Iris pigment epithelial cell (primary cell): ENCODE measurements at regions not wholly inside any gene's neighbourhood (a gene's known extent, or its start where the extent isn't known, plus 50 kb on each side); places are given as distances from the start of the nearest gene placed in this dataset.
"Not testable (repeated sequence)": the region's sequence is repeated elsewhere in the genome, so short reads cannot be mapped to it uniquely, and the experiment has no call there.

Source experiments
- DNase-seq: peaks from one replicate; pipeline ENCODE4 v3.0.0-alpha.2; 2011; ENCODE audit warnings: low read depth

GRCh38 chr4:28402751-28403150 is 1542.1 kb downstream of the STIM2 start:
- no peak for DNase-seq

GRCh38 chr4:28421221-28421620 is 1560.6 kb downstream of the STIM2 start:
- no peak for DNase-seq

- no peak for DNase-seq
These were observed 1565.6 kb downstream of the STIM2 start for GRCh38 chr4:28426251-28426650.

- peak; percentile 81 for DNase-seq
These were observed 1566.9 kb downstream of the STIM2 start for GRCh38 chr4:28427306-28428085.

GRCh38 chr4:28432348-28433025 is 1571.8 kb downstream of the STIM2 start:
- no peak for DNase-seq

GRCh38 chr4:28435314-28435713 is 1574.7 kb downstream of the STIM2 start:
- DNase-seq: no peak

GRCh38 chr4:28436191-28437080 is 1575.8 kb downstream of the STIM2 start:
- no peak for DNase-seq

- no peak for DNase-seq
These were observed 1582.7 kb downstream of the STIM2 start for GRCh38 chr4:28443371-28443770.

GRCh38 chr4:28443801-28444412 is 1583.3 kb downstream of the STIM2 start:
- no peak for DNase-seq

- peak; percentile 6 for DNase-seq
These were observed 1584.3 kb downstream of the STIM2 start for GRCh38 chr4:28444886-28445496.

GRCh38 chr4:28449085-28449484 is 1588.4 kb downstream of the STIM2 start:
- DNase-seq: no peak

GRCh38 chr4:28451346-28451745 is 1590.7 kb downstream of the STIM2 start:
- no peak for DNase-seq

- peak; percentile 13 for DNase-seq
These were observed 1602.4 kb downstream of the STIM2 start for GRCh38 chr4:28462766-28463700.

- no peak for DNase-seq
These were observed 1604.2 kb downstream of the STIM2 start for GRCh38 chr4:28464823-28465222.

GRCh38 chr4:28466886-28467285 is 1606.2 kb downstream of the STIM2 start:
- not testable (repeated sequence) for DNase-seq

- peak; percentile 3 for DNase-seq
These were observed 1608.7 kb downstream of the STIM2 start for GRCh38 chr4:28469387-28469786.

GRCh38 chr4:28469886-28470285 is 1609.2 kb downstream of the STIM2 start:
- peak; percentile 69 for DNase-seq

- DNase-seq: no peak
These were observed 1614.7 kb downstream of the STIM2 start for GRCh38 chr4:28475381-28475780.

- DNase-seq: no peak
These were observed 1619.0 kb downstream of the STIM2 start for GRCh38 chr4:28479666-28480065.

GRCh38 chr4:28481565-28481964 is 1620.9 kb downstream of the STIM2 start:
- no peak for DNase-seq
